Small intestine (tissue), 7 donors: ENCODE measurements at regions not wholly inside any gene's neighbourhood (a gene's known extent, or its start where the extent isn't known, plus 50 kb on each side); places are given as distances from the start of the nearest gene placed in this dataset.

Source experiments
- DNase-seq, 2 donors: peaks; one replicate each; pipeline versions ENCODE4 v3.0.0 to v3.0.0-alpha.2; 2013
- FAIRE-seq: peaks from 2 replicates; lab custom pipeline; 2012; peaks lifted over from hg19 to GRCh38; lab: Jason Lieb, UNC
- H3K27ac ChIP-seq, 3 donors: one replicate each; pipeline ENCODE4 v1.5.1; 2013; ENCODE audit warnings: low read length in 2 of 3, mild to moderate bottlenecking in 2 of 3, control low read depth in 1 of 3, inconsistent platforms in 1 of 3, low read depth in 1 of 3, moderate library complexity in 1 of 3
- H3K27me3 ChIP-seq, 3 donors: one replicate each; pipeline ENCODE4 v1.6.1; 2013; ENCODE audit warnings: low read length in 3 of 3, inconsistent platforms in 1 of 3; ENCODE audit not compliant: control insufficient read depth in 3 of 3, insufficient read depth in 3 of 3
- H3K36me3 ChIP-seq, 3 donors: one replicate each; pipeline ENCODE4 v1.6.1; 2013; ENCODE audit warnings: low read length in 3 of 3, inconsistent platforms in 1 of 3, low read depth in 1 of 3, mild to moderate bottlenecking in 1 of 3, moderate library complexity in 1 of 3; ENCODE audit not compliant: control insufficient read depth in 3 of 3, insufficient read depth in 2 of 3
- H3K4me1 ChIP-seq, 3 donors: one replicate each; pipeline ENCODE4 v1.6.1; 2013; ENCODE audit warnings: low read length in 2 of 3, inconsistent platforms in 1 of 3, low read depth in 1 of 3, mild to moderate bottlenecking in 1 of 3, moderate library complexity in 1 of 3; ENCODE audit not compliant: control insufficient read depth in 3 of 3, insufficient read depth in 2 of 3
- H3K4me3 ChIP-seq, 3 donors: one replicate each; pipeline ENCODE4 v1.5.1; 2013; ENCODE audit warnings: low read length in 3 of 3, control low read depth in 1 of 3, inconsistent platforms in 1 of 3, low read depth in 1 of 3, mild to moderate bottlenecking in 1 of 3, moderate library complexity in 1 of 3
- H3K9me3 ChIP-seq, 2 donors: one replicate each; pipeline ENCODE4 v1.6.1; 2013; ENCODE audit warnings: low read depth in 1 of 2, low read length in 1 of 2; ENCODE audit not compliant: control insufficient read depth in 2 of 2, insufficient read depth in 1 of 2
- WGBS, 3 donors: extraction: QIAGEN DNeasy Blood & Tissue Kit; methylation state at CpG; one replicate each; pipeline ENCODE4 v1.1.7; 2013; 5-methylcytosine and 5-hydroxymethylcytosine counted together
- donor health status: healthy with polysubstance abuse.
- donor health status: control.
- donor health status: control.
- donor health status: Bipolar disorder and iron deficiency.
- donor health status: healthy.

- Histone ChIP-seq H3K9me3 (no peaks in the 10 kb centered on the region), H3K36me3 (no peaks in the 10 kb centered on the region), H3K4me1 (peaks cover 0 to 43% (median 3%) of the 10 kb centered on the region in 3 donors), H3K27ac (peak overlapping the region in 1 of 3 donors; percentile 96), H3K4me3 (peak overlapping the region in 1 of 3 donors; percentile 35), H3K27me3 (no peaks in the 10 kb centered on the region)
- peak; percentile 46 to 81 for DNase-seq
- no peak for FAIRE-seq
- 19 to 57% (median 29%) methylated on average over 29 of the region's 29 CpGs for WGBS, 3 donors
These were observed 104.8 kb upstream of the CASZ1 start for GRCh38 chr1:10901091-10901890.

- 82 to 86% (median 84%) methylated on average over 18 of the region's 18 CpGs for WGBS, 3 donors
- Histone ChIP-seq H3K27ac (peak overlapping the region in 1 of 3 donors; percentile 96), H3K36me3 (no peaks in the 10 kb centered on the region), H3K4me1 (peaks cover 0 to 43% (median 3%) of the 10 kb centered on the region in 3 donors), H3K4me3 (peak overlapping the region in 1 of 3 donors; percentile 35), H3K9me3 (no peaks in the 10 kb centered on the region), H3K27me3 (no peaks in the 10 kb centered on the region)
- DNase-seq, result no peak
- no peak for FAIRE-seq
These were observed 105.7 kb upstream of the CASZ1 start for GRCh38 chr1:10901891-10902805.

GRCh38 chr1:10903421-10903820 is 107.0 kb upstream of the CASZ1 start:
- no peak for DNase-seq
- H3K27me3 ChIP-seq, result no peaks in the 10 kb centered on the region
- H3K9me3 ChIP-seq, result no peaks in the 10 kb centered on the region
- H3K27ac ChIP-seq, result no peak overlapping the region
- 87 to 100% (median 94%) methylated on average over 3 of the region's 3 CpGs for WGBS, 3 donors
- no peaks in the 10 kb centered on the region for H3K36me3 ChIP-seq
- no peak overlapping the region for H3K4me3 ChIP-seq
- peaks cover 0 to 39% (median 3%) of the 10 kb centered on the region in 3 donors for H3K4me1 ChIP-seq
- FAIRE-seq, result no peak

GRCh38 chr1:10903821-10904220 is 107.4 kb upstream of the CASZ1 start:
- no peaks in the 10 kb centered on the region for H3K27me3 ChIP-seq
- no peaks in the 10 kb centered on the region for H3K36me3 ChIP-seq
- no peaks in the 10 kb centered on the region for H3K9me3 ChIP-seq
- 76 to 82% (median 82%) methylated on average over 8 to 9 of the region's 9 CpGs for WGBS, 3 donors
- no peak for DNase-seq
- FAIRE-seq, result no peak
- no peak overlapping the region for H3K4me3 ChIP-seq
- no peak overlapping the region for H3K27ac ChIP-seq
- H3K4me1 ChIP-seq, result peaks cover 0 to 35% (median 3%) of the 10 kb centered on the region in 3 donors

GRCh38 chr1:10904396-10905358 is 107.8 kb upstream of the TARDBP start:
- H3K9me3 ChIP-seq, result no peaks in the 10 kb centered on the region
- DNase-seq, result peak in 1 of 2 donors; percentile 40
- 53 to 56% (median 54%) methylated on average over 23 of the region's 23 CpGs for WGBS, 3 donors

GRCh38 chr1:10905841-10906655 is 106.4 kb upstream of the TARDBP start:
- Histone ChIP-seq H3K27ac (no peak overlapping the region), H3K9me3 (no peaks in the 10 kb centered on the region), H3K36me3 (no peaks in the 10 kb centered on the region), H3K4me3 (no peak overlapping the region), H3K27me3 (no peaks in the 10 kb centered on the region), H3K4me1 (peaks cover 0 to 24% (median 3%) of the 10 kb centered on the region in 3 donors)
- WGBS, 3 donors, result 66 to 76% (median 69%) methylated on average over 15 to 16 of the region's 16 CpGs
- FAIRE-seq (no peak), DNase-seq (no peak)

More at GRCh38 chr1:10904396-10905358, 107.8 kb upstream of the TARDBP start:
- no peak for FAIRE-seq
- no peaks in the 10 kb centered on the region for H3K27me3 ChIP-seq
- H3K4me1 ChIP-seq, result peaks cover 0 to 35% (median 3%) of the 10 kb centered on the region in 3 donors
- H3K36me3 ChIP-seq, result no peaks in the 10 kb centered on the region
- H3K27ac ChIP-seq, result no peak overlapping the region
- H3K4me3 ChIP-seq, result no peak overlapping the region

GRCh38 chr1:10906866-10907519 is 105.5 kb upstream of the TARDBP start:
- Histone ChIP-seq H3K9me3 (no peaks in the 10 kb centered on the region), H3K27me3 (no peaks in the 10 kb centered on the region), H3K27ac (no peak overlapping the region), H3K4me3 (no peak overlapping the region), H3K36me3 (no peaks in the 10 kb centered on the region), H3K4me1 (peaks cover 0 to 14% (median 0%) of the 10 kb centered on the region in 3 donors)
- DNase-seq (no peak), FAIRE-seq (no peak)
- 70 to 82% (median 79%) methylated on average over 14 of the region's 14 CpGs for WGBS, 3 donors
